NCI-H748 treated with DMSO at 0.1 percent for 48 hours (cell line): ENCODE measurements at regions not wholly inside any gene's neighbourhood (a gene's known extent, or its start where the extent isn't known, plus 50 kb on each side); places are given as distances from the start of the nearest gene placed in this dataset.
"Not testable (repeated sequence)": the region's sequence is repeated elsewhere in the genome, so short reads cannot be mapped to it uniquely, and the experiment has no call there.

Experiments
- DNase-seq: peaks from one replicate; lab custom pipeline; 2025; lab: John Stamatoyannopoulos, UW

GRCh38 chr3:176870451-176870850 lies 326.8 kb downstream of the TBL1XR1 start:
- no peak for DNase-seq

DNA sequence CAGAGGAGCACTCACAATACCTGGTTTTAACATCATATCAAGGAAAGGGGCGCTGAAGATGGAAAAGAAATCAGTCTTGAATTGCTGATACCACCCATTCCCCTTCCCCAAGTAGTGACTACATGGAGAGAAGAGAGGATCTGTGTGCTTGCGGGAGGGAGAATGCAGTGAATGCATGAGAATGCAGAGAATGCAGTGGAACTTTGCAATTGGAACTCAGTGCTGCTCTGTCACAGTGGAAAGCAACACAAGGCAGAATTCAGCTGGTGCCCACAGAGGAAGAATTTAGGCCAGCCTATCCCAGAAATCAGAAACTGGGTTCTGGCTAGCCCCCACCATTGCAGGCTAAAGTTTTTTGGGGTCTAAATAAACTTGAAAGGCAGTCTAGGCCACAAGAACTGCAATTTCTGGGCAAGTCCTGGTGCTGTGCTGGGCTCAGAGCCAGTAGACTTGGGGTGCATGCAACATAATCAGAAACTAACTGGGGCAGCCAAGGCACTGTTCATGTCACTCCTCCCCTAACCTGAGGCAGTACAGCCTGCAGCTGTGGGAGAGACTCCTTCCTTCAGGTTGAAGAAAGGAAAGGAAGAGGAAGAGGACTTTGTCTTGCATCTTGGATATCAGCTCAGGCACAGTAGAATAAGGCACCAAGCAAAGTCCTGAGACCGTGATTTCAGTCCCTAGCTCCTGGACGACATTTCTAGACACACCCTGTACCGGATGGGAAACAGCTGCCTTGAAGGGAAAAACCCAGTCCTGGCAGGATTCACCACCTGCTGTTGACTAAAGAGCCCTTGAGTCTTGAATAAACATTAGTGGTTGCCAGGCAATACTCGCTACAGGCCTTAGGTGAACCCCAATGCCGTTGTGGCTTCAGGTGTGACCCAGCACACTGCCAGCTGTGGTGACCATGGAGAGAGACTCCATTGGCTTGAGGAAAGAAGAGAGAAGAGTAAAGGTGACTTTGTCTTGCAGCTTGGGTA lies 329.3 kb downstream of the TBL1XR1 start:
- peak; percentile 80 for DNase-seq

GRCh38 chr3:176861137-176861536 lies 336.1 kb downstream of the TBL1XR1 start:
- no peak for DNase-seq

- no peak for DNase-seq
Measured at GRCh38 chr3:176856721-176857120, 340.6 kb downstream of the TBL1XR1 start.

DNA sequence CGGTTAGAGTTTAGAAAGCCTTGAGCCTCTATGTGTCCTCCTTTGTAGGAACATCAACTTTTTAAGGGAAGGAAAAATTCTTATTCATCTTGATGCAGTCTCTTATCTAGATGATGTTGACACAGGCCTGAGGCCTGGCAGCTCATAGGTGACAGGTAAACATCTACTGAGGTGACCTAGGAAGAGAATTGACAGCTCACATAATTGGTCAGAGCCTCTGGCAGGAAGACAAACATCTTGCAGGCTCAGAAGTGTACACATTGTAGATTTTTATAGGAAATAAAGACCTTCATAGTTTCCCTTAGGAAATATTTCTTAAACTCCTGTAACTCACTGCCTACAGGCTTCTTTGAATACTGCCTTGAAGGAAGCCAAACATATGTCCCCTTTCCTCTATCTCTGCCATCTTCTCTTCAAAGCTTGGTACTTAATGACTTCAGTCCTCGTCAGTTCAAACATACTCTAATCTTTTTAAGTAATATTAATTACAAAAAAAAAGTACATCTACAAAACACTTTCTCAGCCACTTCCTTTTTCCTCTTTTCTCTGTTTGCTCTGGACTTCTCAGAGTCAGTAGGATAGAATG lies 341.3 kb downstream of the TBL1XR1 start:
- DNase-seq = no peak

GRCh38 chr3:176855213-176855612 lies 342.1 kb downstream of the TBL1XR1 start:
- DNase-seq = no peak

GRCh38 chr3:176850498-176850897 lies 346.8 kb downstream of the TBL1XR1 start:
- DNase-seq = no peak

GRCh38 chr3:176848431-176849214 lies 348.7 kb downstream of the TBL1XR1 start:
- DNase-seq = no peak

- DNase-seq = no peak
Measured at GRCh38 chr3:176842914-176843313, 354.4 kb downstream of the TBL1XR1 start.

DNA sequence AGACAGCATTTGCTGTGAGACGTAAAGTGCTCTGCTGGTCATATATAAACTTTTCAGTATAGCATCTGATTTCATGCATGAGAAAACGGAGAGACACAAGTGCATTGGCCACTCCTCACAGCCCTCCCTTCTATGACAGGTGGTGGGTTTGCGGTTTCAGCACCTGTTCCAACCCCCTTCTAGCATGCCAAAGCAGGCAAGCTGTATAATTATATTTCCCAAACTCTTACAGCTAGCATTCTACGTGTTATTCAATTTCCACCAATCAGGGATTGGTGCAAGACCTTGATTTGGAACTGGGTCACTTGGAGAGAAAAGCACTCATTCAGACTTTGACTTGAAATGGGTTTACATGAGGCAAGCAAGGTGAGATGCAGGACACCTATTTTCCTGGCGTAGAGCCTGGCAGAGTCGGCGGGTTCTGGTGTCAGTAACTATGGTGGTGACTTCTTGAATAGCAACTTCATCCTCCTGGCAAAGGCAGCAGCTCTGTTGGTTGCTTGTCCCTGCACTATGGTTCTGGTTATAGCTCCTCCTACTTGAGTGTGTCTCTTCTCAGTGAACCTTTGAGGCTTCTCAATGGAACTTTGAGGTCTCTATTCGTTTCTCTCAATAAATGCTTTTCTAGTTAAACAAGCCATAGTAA lies 356.5 kb downstream of the TBL1XR1 start:
- no peak for DNase-seq

DNA sequence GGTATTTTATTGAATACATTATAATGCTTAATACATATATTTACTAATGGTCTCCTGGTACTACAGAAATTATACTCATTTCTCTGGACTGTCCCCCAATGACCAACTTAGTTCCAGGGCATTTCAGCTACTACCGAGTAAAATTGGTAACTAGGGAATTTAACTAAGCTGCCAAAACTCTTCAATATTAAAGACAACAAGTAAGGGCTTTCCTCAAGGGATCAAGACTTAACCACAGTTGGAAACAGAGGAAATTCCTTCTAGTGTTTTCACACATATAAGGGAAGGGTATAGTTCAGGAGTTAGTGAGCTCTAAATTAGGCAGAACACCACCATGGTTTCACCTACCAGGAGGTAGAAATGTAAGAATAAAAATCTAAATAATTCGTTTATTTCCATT lies 357.4 kb downstream of the TBL1XR1 start:
- DNase-seq = no peak

- DNase-seq = no peak
Measured at GRCh38 chr3:176839466-176839865, 357.8 kb downstream of the TBL1XR1 start.

- DNase-seq = not testable (repeated sequence)
Measured at GRCh38 chr3:176827244-176827643, 370.0 kb downstream of the TBL1XR1 start.

GRCh38 chr3:176824811-176825210 lies 372.5 kb downstream of the TBL1XR1 start:
- DNase-seq = no peak

DNA sequence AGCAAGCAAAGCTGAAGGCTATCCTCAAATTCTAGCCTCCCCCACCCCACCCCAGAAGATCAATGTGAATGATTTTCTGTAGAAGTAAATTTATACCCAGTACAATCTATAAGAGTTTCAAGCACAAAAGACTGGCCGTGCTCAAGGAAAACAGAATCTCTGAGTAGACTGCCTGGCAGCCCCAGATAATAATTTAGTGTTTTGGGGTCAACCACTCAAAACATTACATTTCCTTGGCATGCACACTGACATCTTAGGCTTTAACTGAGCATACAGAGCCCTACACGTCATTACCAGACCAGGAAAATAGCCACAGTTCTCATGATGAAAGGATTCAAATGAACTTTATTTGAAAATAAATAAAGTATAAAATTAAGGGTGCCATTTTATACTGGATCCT lies 376.5 kb downstream of the TBL1XR1 start:
- DNase-seq = no peak

DNA sequence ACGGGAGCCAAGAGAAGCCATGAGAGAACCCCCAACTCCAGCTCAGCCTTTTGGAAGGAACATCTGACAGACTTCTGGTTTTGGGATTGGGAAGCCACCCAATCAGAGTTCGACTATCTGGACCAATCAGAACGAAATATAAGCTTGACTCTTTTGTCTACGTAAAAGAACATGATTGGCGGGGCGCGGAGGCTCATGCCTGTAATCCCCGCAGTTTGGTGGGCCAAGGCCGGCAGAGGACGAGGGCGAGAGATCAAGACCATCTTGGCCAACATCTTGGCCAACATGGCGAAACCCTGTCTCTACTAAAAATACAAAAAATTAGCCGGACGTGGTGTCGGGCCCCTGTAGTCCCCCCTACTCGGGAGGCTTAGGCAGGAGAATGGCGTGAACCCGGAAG lies 380.3 kb downstream of the TBL1XR1 start:
- no peak for DNase-seq

DNA sequence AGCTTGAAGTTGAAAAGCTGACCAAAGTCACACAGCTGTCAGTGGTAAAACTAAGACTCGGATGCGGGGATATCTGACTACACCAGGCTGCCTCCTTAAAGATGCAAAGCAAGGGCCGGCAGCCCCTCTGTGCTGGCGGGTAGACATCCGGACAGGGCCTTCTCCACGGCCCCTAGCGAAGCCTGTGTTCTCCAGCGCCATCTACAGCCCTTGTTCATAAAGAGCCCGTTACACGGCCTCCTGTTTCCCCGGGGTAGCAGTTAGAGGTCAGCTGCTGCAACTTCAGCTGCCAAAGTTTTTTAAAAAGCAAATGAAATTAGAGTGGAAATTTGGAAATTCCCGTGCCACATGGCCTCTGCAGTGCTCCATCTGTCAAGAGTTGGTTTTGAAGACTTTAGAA lies 383.0 kb downstream of the TBL1XR1 start:
- no peak for DNase-seq

GRCh38 chr3:176807938-176808337 lies 389.3 kb downstream of the TBL1XR1 start:
- no peak for DNase-seq

DNA sequence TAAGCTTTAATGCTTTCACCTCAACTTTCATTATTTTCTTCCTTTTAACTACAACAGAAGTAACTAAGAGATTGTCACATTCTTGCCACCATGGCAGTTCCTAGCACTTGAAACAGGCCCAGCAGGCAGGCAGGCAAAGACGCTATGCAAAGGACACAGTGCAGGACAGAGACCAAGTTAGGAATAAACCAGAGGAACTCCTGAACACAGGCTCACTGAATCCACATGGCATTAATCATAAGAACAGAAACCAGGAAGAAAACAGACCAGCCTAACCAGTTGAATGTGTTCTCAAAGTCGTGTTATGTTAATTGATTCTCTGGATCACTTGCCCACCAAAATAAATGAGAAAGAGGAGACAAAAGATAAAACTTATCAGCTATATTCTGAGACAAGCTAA lies 397.6 kb downstream of the TBL1XR1 start:
- DNase-seq = no peak

DNA sequence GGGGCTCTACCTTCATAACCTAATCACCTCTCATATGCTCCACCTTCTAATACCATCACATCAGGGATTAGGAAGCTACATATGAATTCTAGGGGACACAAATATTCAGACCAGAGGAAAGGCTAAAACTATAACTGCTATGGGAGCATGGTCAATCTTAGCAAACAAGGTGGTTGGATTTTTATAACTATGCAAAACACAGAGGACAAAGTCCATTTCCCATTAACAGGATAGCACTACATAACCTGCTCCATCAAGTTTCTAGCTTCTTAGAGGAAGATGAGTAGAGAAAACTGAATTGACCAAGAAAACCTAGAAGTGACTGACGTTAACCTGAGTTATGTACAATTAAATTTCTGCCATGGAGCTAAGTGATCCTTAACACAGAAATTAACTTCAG lies 398.6 kb downstream of the TBL1XR1 start:
- no peak for DNase-seq

GRCh38 chr3:176796371-176796770 lies 400.9 kb downstream of the TBL1XR1 start:
- no peak for DNase-seq

GRCh38 chr3:176795891-176796290 lies 401.4 kb downstream of the TBL1XR1 start:
- DNase-seq = no peak
